PFSK-1 (cell line): ENCODE measurements at regions not wholly inside any gene's neighbourhood (a gene's known extent, or its start where the extent isn't known, plus 50 kb on each side); places are given as distances from the start of the nearest gene placed in this dataset.

ENCODE experiments used
- FOXP2 ChIP-seq: optimal IDR thresholded peaks from 2 replicates; pipeline ENCODE3; 2011; ENCODE audit warnings: borderline replicate concordance, control low read depth, inconsistent platforms; ENCODE audit not compliant: insufficient read depth; ENCODE audit errors: extremely low read length, extremely low read depth
- POLR2AphosphoS5 ChIP-seq: IDR thresholded peaks from 2 replicates; pipeline ENCODE4 v1.6.1; 2012; ENCODE audit warnings: low read depth, mild to moderate bottlenecking, control low read depth, low read length, moderate library complexity
- SIN3A ChIP-seq: IDR thresholded peaks from 2 replicates; pipeline ENCODE4 v1.6.1; 2012; ENCODE audit warnings: mild to moderate bottlenecking, low read length, moderate library complexity, borderline replicate concordance; ENCODE audit not compliant: insufficient read depth
- TAF1 ChIP-seq: IDR thresholded peaks from 2 replicates; pipeline ENCODE4 v1.6.1; 2012; ENCODE audit warnings: low read length, control low read depth, borderline replicate concordance; ENCODE audit not compliant: insufficient read depth
- TF ChIP-seq, protein P1 (sequence below), 2 experiments: IDR thresholded peaks; 2 replicates each; pipeline versions ENCODE4 v1.6.1 to v1.8.0; 2011 to 2012; ENCODE audit warnings: low read depth in 2 of 2, low read length in 2 of 2, control low read depth in 1 of 2, inconsistent platforms in 1 of 2, mild to moderate bottlenecking in 1 of 2, moderate library complexity in 1 of 2; ENCODE audit not compliant: insufficient read depth in 1 of 2

DNA sequence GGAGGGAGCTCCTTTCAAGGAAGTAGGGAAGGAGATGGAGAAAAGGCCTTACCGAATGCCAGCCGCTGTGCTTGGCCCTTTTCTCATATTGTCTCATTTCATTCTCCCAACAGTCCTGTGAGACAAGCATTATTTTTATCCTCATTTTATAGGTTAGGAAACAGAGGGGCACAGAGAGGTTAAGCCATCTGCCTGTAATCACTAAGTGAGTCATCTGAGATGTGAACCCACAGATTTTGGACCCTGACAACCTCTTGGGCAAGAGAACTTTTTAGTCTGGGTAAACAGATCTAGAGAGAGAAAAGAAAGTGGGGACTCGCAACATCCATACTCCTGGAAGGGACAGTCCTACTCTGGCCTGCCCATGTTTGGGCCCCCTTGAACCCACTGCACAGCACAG lies 91.7 kb upstream of the LCLAT1 start:
- TF ChIP-seq TAF1 (no peak), POLR2AphosphoS5 (no peak), SIN3A (no peak), FOXP2 (no peak)
- TF ChIP-seq, protein P1, sequence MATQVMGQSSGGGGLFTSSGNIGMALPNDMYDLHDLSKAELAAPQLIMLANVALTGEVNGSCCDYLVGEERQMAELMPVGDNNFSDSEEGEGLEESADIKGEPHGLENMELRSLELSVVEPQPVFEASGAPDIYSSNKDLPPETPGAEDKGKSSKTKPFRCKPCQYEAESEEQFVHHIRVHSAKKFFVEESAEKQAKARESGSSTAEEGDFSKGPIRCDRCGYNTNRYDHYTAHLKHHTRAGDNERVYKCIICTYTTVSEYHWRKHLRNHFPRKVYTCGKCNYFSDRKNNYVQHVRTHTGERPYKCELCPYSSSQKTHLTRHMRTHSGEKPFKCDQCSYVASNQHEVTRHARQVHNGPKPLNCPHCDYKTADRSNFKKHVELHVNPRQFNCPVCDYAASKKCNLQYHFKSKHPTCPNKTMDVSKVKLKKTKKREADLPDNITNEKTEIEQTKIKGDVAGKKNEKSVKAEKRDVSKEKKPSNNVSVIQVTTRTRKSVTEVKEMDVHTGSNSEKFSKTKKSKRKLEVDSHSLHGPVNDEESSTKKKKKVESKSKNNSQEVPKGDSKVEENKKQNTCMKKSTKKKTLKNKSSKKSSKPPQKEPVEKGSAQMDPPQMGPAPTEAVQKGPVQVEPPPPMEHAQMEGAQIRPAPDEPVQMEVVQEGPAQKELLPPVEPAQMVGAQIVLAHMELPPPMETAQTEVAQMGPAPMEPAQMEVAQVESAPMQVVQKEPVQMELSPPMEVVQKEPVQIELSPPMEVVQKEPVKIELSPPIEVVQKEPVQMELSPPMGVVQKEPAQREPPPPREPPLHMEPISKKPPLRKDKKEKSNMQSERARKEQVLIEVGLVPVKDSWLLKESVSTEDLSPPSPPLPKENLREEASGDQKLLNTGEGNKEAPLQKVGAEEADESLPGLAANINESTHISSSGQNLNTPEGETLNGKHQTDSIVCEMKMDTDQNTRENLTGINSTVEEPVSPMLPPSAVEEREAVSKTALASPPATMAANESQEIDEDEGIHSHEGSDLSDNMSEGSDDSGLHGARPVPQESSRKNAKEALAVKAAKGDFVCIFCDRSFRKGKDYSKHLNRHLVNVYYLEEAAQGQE (IDR thresholded peaks at IDR 0.05; ENCODE audit: insufficient read depth in 1 of 2, low read depth in 2 of 2, low read length in 2 of 2): no peak

DNA sequence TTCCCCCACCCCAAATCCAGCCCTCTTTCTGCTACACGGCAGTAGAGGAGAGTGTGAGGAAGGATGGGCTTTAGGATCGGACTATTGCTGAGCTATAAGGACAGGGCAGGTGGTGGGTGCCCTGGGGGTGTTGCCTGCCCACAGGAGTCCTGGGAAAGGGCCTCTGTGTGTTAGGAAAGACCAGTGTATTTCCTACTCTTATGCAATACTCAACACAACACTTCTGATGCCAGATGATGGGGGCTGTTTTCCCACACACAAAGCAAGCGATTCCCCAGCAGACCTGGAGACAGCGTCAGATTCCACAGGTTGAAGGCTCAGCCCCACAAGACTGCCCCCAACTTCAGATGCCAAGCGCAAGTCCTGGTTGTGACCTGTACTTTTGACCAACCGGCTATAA lies 91.0 kb upstream of the LCLAT1 start:
- TF ChIP-seq, protein P1 (IDR thresholded peaks at IDR 0.05; ENCODE audit: insufficient read depth in 1 of 2, low read depth in 2 of 2, low read length in 2 of 2): no peak
- TF ChIP-seq POLR2AphosphoS5: no peak
- TF ChIP-seq FOXP2: no peak
- no peak for TF ChIP-seq SIN3A
- TF ChIP-seq TAF1: no peak

DNA sequence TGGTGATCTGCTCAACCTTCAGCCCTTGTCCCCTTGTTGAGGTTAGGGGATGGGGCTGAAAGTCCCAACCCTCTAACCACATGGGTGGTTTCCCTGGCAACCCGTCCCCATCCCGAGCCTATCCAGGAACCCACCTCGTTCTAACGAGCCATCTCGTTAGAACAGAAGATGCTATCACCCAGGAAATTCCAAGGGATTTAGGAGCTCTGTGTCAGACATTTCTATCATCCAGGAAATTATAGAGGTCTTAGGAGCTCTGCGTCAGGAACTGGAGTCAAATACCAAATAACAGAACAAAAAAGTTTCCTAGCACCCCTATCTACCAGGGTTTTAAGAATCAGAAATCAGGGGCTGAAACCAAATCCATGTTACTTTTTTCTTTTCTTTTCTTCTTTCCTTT lies 90.3 kb upstream of the LCLAT1 start:
- TF ChIP-seq FOXP2 (no peak), POLR2AphosphoS5 (no peak), TAF1 (no peak), SIN3A (no peak)
- TF ChIP-seq, protein P1 (IDR thresholded peaks at IDR 0.05; ENCODE audit: insufficient read depth in 1 of 2, low read depth in 2 of 2, low read length in 2 of 2): no peak

DNA sequence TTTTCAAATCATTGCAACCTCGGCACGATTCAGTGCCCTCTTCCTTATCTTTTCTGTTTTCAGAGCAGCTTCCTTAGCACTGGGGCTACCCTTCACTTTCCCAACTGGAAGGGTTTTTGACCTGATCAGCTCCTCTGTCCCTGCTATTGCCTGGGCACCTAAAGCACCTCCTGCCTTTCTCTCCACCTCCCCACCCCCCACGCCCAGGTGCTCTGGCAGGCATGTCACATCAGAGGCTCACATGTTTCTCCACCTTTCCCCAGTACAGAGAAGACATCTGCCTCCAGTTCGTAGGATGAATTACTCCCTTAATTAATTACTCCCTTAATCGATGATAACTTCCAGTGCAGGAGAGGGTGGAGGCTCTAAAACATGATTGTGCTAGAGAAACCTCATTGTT lies 88.7 kb upstream of the LCLAT1 start:
- no peak for TF ChIP-seq SIN3A
- TF ChIP-seq POLR2AphosphoS5: no peak
- TF ChIP-seq FOXP2: no peak
- TF ChIP-seq, protein P1 (IDR thresholded peaks at IDR 0.05; ENCODE audit: insufficient read depth in 1 of 2, low read depth in 2 of 2, low read length in 2 of 2): no peak
- TF ChIP-seq TAF1: no peak

DNA sequence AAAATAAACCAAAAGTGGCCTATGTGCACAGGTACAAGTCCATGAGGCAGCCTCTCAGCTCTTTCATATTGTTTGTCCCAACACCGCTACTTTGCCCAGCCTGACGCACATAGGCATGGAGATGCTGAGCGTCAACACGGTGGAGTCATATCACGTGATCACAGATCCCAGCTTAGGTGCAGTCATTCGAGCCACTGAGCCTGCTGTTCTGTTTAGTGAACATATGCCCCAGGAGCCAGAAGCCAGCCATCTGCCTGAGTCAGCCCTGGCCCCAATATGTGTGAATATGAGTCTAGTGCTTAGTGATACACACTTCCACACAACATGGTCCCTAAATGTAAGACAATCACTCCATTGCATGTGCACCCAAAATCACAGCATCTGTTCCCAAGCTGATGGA lies 88.2 kb upstream of the LCLAT1 start:
- TF ChIP-seq FOXP2 (no peak), POLR2AphosphoS5 (no peak), SIN3A (no peak), TAF1 (no peak)
- TF ChIP-seq, protein P1 (IDR thresholded peaks at IDR 0.05; ENCODE audit: insufficient read depth in 1 of 2, low read depth in 2 of 2, low read length in 2 of 2): no peak
